Uterus (tissue), 2 donors: ENCODE measurements at regions not wholly inside any gene's neighbourhood (a gene's known extent, or its start where the extent isn't known, plus 50 kb on each side); places are given as distances from the start of the nearest gene placed in this dataset.

Experiments used
- POLR2A ChIP-seq, 2 donors: fragments of 450-650 bp; IDR thresholded peaks; one replicate each; pipeline ENCODE4 v1.6.1; 2016; ENCODE audit warnings: antibody characterized with exemption in 2 of 2, mild to moderate bottlenecking in 1 of 2, moderate library complexity in 1 of 2
- TF ChIP-seq, protein P1 (sequence below), 4 experiments: fragments of 200-600 bp in 2 of 4; fragments of 450-650 bp in 2 of 4; sonication (generic) in 2 of 4; IDR thresholded peaks; one replicate each; pipeline ENCODE4 v1.5.1; 2016 to 2019; ENCODE audit warnings: antibody characterized with exemption in 4 of 4, mild to moderate bottlenecking in 2 of 4, moderate library complexity in 1 of 4

DNA sequence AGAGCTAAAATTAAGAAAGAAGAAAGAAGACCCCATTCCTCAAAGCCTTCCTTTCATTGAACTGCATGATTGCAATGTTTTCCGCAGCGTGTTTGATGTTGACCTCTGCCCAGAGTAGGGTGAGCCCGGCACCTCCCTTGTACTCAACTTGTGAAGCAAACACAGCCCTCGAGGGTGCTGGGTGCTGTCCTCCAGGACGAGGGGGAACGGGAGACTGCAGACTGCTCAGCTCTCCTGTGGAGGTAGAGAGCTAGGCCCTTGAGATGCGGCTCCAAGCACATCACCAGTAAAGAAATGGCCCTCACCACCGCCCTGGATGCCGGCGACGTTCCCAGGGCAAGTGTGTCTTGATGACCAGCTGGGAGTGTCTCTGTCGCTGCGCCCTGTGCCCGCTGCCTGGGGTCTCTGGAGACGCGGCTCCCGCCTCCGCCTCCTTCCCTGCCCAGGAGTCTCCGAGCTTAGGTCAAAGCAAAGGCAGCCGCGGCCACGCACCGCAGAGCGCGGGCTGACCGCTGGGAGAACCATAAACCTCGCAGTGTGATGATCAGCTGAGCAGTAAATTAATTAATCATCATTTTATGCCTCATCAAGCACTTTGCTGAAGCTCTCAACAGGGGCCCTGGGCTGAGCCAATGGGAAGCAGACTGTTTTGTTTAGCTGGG is 108.7 kb downstream of the IRX2 start:
- no peak for TF ChIP-seq POLR2A (IDR thresholded peaks at IDR 0.05)
- TF ChIP-seq, protein P1, sequence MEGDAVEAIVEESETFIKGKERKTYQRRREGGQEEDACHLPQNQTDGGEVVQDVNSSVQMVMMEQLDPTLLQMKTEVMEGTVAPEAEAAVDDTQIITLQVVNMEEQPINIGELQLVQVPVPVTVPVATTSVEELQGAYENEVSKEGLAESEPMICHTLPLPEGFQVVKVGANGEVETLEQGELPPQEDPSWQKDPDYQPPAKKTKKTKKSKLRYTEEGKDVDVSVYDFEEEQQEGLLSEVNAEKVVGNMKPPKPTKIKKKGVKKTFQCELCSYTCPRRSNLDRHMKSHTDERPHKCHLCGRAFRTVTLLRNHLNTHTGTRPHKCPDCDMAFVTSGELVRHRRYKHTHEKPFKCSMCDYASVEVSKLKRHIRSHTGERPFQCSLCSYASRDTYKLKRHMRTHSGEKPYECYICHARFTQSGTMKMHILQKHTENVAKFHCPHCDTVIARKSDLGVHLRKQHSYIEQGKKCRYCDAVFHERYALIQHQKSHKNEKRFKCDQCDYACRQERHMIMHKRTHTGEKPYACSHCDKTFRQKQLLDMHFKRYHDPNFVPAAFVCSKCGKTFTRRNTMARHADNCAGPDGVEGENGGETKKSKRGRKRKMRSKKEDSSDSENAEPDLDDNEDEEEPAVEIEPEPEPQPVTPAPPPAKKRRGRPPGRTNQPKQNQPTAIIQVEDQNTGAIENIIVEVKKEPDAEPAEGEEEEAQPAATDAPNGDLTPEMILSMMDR (IDR thresholded peaks at IDR 0.05), result no peak
